AML-193 (cell line): ENCODE measurements at regions not wholly inside any gene's neighbourhood (a gene's known extent, or its start where the extent isn't known, plus 50 kb on each side); places are given as distances from the start of the nearest gene placed in this dataset.

Experiments used
- DNase-seq, 2 experiments: peaks; one replicate each; lab custom pipeline; 2025; lab: John Stamatoyannopoulos, UW

DNA sequence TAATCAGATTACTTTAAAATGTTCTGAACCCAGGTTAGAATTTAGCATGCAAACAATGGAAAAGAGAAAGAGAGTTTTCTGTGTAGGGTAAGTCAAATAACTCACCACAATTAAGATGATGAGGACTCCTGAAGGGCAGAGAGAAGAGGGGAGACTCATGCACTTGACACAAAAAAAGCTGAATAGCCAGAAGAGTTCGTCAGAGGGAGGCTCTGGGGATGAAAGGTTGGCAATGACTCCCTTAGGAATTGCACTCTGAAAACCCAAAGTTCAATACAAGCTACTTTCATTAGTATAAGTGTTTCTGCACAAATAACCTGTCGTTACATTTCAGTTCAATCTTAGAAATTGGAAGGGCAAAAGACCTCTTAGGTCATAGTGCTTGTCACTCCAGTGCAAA, 434.4 kb upstream of the PCDH9 start:
- DNase-seq: no peak

DNA sequence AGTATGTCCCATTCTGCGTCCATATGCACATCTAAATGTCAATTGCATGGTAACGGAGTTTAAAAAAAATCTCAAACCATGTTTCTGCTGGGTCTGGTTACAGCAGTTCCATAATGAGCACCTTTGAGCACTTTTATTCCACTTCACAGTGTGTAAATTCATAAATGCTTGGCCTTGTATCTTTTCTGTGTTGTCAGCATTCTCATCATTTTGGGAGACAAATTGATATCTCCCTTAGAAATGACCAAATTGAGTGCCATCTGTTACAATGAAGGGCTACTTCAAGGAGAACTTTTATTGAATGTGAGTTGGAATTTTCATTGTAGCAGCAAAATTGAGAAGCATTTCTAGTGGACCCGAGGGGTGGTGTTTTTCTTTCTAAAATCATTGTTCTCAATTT, 432.9 kb upstream of the PCDH9 start:
- DNase-seq: no peak

DNA sequence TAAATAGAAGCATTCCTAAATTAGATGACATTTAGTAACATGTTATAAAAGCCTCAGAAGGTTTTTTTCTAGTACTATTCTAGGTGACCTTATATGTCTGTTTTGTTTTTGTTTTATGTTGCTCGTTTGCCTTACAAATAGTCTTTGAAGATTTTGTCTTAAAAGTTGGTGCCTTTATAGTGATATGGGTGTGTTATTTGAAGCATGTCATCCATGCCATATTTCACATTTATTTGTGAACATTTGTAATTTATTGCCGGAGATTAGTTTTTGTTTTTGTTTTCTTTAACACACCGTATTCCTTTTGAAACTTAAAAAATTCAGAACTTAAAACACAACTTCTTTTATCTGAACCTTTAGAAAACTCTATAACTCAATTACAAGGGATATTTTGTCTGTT, 422.8 kb upstream of the PCDH9 start:
- no peak for DNase-seq

DNA sequence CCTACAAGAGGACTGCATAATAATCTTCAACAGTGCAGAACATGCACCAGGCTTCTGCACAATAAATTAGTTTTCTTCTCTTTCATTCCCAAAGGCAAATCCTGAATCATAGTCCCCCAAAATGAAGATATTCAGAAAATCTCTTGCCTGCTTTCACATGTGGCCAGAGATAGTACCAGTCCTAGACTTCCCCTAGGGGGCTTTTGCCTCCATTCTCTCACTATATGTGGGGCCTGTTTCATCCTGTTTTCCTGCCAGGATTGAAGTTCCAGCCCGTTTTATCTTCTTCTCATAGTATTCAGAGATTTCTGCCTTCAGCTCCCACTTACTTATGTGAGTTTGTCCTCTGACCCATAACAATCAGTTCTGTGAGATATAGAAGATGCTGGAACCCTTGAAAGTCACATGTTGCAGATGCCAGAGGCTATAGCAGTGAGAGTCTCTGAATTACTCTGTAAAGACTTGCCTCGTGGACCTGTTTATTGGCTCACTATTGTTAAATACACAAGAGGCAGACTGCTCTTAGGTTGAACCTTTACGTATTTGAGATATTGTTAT, 421.9 kb upstream of the PCDH9 start:
- no peak for DNase-seq

- DNase-seq: no peak
Measured at GRCh38 chr13:67650471-67650870, 420.3 kb upstream of the PCDH9 start.

DNA sequence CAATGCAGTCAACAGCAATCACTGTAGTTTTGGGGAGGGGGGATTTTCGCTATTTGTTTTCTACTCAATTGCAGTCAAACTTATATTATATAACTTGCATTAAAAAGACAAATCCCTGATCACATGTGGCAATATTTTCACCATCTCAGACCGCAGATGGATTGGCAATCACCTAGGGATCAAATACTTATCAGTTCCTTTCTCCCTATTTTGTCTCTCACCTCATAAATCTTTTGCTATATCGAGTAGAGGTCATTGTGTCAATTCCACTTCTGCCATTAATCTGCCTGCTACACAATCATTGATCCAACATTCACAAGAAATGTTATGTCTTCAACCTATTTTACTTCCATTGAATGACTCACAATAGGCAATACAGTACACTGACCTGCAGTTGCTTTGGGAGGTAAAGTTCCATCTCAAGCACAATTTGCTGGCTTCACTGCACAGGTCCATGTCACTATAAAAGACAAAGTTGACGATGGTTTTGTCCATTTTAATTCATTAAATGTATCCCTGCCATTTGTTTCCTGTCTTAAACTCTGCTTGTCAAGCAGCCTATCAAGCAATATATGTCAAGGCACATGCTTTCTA, 415.8 kb upstream of the PCDH9 start:
- DNase-seq: no peak

DNA sequence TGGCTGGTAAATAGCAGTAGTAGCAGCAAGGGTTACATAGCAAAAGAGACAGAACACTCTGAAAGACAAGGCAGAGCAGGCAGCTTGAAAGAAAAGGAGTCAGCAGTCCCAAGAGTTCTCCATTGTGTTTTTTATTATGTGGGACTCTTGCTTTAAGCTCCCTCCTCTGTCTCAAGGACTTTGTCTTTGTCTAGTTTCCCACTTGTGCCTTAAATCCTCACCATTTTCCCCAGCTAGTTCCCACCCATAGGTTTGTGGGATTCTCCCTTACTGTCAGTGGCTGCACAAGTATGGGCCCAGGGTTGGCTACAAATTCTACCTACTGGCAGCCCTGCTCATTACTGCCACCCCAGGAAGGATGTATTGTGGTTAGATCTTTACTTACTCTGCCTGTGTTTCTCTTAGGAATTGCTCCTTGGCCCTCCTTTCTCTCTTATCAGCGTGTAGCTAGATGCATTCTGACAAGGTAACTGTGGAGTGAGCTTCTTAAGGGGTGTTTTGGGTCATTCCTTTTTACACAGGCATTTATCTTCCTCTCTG, 413.4 kb upstream of the PCDH9 start:
- DNase-seq: no peak

DNA sequence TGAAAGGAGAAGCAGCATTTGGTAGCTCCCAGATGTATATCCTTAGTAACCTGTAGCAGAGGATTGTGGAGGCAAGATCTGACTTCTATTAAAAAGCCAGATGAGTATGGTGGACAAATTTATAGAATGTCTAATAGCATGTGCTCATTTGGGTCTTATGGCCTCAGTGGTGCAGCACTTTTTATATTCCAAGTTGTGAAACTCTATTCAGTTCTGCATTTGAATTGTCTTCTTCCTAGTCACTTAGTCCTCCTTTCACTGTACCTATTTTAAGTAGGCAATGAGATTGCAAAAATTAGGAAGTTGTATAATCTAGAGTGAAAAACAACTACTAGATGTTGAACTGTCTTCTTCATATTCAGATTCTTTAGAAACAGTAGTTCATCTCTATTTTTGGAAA, 412.5 kb upstream of the PCDH9 start:
- peak; percentile 28 to 40 for DNase-seq

DNA sequence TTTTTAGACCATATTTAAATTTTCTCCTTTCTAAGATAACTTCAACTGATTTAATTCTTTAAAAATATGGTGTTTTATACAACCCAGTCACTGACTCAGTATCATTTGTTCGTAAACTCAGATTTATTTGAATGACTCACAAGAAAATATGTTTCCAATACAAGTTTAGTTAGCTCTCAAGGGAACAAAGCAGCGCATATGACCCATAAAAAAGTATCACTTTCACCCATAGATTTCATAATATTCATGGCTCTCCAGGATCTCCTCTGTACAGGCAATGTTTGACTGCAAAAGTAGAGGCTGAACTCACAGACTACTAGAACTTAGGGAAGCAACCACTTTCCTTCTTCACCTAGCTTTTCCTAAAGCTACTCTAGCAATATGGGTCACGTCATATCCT, 405.6 kb upstream of the PCDH9 start:
- DNase-seq: no peak

- peak; percentile 7 to 17 for DNase-seq
Measured at GRCh38 chr13:67632590-67632989, 402.5 kb upstream of the PCDH9 start.

- DNase-seq: no peak
Measured at GRCh38 chr13:67630640-67631039, 400.5 kb upstream of the PCDH9 start.

GRCh38 chr13:67623630-67624029, 393.5 kb upstream of the PCDH9 start:
- no peak for DNase-seq

- no peak for DNase-seq
Measured at GRCh38 chr13:67620665-67621064, 390.5 kb upstream of the PCDH9 start.

DNA sequence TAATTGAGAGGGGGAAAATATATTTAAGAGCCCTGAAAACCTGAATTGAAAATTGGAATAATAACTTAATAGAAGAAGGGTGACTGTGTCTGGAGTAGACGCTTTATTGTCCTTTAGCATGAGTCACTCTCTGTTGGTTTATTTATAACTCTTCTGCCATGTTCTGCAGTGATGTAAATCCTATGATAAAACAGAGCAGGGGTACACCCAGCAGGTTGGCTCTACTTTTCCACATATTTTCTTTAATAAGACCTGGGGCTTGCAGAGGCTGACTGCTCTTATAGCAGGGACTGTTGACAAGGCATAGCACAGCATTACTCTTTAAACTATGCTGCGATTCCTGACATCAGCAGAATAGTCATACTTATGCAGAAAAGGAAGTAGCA, 389.9 kb upstream of the PCDH9 start:
- no peak for DNase-seq

- no peak for DNase-seq
Measured at GRCh38 chr13:67619351-67619994, 389.3 kb upstream of the PCDH9 start.

DNA sequence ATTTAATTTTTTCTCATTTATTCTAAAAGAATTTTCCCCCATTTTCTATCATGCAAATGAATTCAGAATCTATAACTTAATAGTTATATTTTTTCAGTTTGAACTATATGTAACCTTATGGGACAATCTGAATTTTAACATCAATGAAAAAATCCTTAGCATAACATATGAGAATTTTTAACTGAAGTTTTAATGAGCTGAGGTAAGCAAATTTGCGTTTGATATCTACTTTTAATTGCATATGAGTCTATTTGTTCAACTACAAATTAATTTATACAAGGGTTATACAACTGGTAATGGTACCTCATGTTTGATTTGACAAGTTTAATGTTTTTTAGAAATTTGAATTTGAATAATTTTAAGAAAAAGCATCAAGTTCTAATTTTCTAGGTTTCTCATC, 384.4 kb upstream of the PCDH9 start:
- DNase-seq: no peak

GRCh38 chr13:67614013-67614412, 383.9 kb upstream of the PCDH9 start:
- no peak for DNase-seq

- no peak for DNase-seq
Measured at GRCh38 chr13:67588607-67589006, 358.5 kb upstream of the PCDH9 start.

DNA sequence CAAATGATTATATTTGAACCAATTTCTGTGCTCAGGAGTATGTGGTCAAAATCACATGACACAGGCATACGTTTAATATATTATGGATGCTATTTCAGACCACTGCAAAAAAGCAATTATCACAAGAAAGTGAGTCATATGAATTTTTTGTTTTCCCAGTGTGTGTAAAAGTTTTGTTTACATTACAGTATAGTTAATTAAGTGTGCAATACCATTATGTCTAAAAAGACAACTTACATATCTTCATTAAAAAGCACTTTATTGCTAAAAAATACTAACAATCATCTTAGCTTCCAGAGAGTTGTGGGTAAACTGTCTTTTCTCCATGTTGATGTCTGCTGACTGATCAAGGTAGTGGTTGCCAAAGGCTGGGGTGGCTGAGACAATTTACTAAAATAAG, 347.2 kb upstream of the PCDH9 start:
- no peak for DNase-seq

DNA sequence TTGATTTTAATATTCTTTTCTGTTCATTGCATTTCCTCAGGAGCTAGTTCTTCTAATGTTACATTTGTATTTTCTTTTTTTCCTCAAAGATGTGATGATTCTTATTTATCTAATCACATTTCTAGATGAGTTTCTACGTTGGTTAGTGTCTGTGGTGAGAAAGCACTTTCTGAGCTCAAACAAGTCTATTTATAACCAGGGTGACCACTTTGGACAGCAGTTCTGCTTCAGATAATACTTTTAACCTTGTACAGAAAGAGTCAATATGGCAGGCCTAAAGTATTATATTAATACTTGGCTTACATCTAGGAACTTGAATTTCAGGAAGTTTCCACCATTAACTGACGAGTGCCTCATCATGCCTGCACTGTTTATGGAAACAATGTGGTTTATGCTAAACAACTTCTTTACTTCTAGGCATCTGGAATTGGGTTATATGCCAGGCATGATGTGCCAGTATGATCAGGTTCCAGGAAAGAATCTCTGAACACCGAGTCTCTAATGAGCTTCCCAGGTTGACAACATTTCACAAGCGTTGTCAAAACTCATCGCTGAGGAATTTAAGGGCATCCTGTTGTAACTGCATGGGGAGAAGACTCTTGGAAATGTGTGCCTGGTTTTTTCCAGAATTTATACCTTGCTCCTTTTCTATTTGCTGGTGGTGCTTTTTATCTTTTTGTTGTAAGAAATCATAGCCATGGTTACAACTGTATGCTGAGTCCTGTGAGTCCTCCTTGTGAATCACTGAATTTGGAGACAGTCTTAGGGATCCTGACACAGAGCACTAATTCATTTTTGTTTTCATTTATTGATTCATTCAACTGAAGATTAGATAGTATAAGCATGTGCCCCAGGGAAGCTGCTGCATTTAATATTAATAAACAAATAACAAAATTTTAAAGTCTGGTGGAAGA, 344.4 kb upstream of the PCDH9 start:
- DNase-seq: no peak

- no peak for DNase-seq
Measured at GRCh38 chr13:67568205-67568604, 338.1 kb upstream of the PCDH9 start.

DNA sequence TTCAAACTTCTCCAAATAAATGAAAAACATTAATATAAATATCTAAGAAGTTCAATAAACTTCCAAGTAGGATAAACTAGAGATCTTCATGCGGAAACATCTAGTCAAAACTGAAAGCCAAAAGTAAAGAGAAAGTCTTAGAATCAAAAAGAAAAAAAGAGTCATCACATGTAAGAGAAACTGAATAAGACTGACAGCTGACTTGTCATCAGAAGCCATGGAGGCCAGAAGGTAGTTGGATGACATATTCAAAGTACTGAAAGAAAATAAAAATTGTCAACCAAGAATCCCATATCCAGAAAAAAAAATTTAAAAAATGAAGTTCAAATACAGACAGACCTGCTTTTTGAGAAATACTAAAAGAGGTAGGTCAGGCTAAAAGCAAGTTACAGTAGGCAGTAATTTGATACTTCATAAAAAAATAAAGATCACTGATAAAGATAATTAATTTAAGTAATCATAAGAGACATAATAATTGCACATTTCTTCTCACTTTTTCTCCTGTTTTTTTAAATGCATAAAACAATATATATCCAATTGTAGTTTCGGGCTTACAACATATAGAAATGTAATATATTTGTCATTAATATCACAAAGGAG, 327.6 kb upstream of the PCDH9 start:
- no peak for DNase-seq
